A549 (cell line): ENCODE measurements at regions not wholly inside any gene's neighbourhood (a gene's known extent, or its start where the extent isn't known, plus 50 kb on each side); places are given as distances from the start of the nearest gene placed in this dataset.

ENCODE experiments used
- CEBPB ChIP-seq, 2 experiments: fragments of >200 bp in 1 of 2; sonication (Bioruptor Twin) in 1 of 2; formaldehyde crosslinking in 1 of 2; IDR thresholded peaks; 2 replicates each; pipeline ENCODE4 v1.6.1; 2012 to 2016
- CHD2 ChIP-seq: fragments of 150-350 bp; IDR thresholded peaks from 2 replicates; pipeline ENCODE4 v1.6.1; 2014; ENCODE audit warnings: low read length; ENCODE audit not compliant: partially characterized antibody
- CTCF ChIP-seq: fragments of >200 bp; sonication (Bioruptor Twin); formaldehyde crosslinking; IDR thresholded peaks from 3 replicates; pipeline ENCODE4 v1.5.1; 2016
- FOSL2 ChIP-seq, 2 experiments: fragments of 450-650 bp in 1 of 2; fragments of >200 bp in 1 of 2; sonication (Bioruptor Twin) in 1 of 2; formaldehyde crosslinking; IDR thresholded peaks; 2 replicates each; pipeline versions ENCODE4 v1.5.0 to v1.6.1; 2016 to 2020; ENCODE audit warnings: mild to moderate bottlenecking in 1 of 2, moderate library complexity in 1 of 2
- HEYL ChIP-seq: fragments of 250-450 bp; sonication (Bioruptor Pico); IDR thresholded peaks from 2 replicates; pipeline ENCODE4 v1.8.0; 2021; ENCODE audit warnings: mild to moderate bottlenecking, moderate library complexity
- NFE2L2 ChIP-seq: fragments of 150-350 bp; conservative IDR thresholded peaks from 2 replicates; pipeline ENCODE4 v1.6.1; 2014; ENCODE audit warnings: low read length
- PHF8 ChIP-seq: fragments of 200-600 bp; sonication (generic); IDR thresholded peaks from 2 replicates; pipeline ENCODE4 v1.6.1; 2016; ENCODE audit warnings: low read depth, mild to moderate bottlenecking, antibody characterized with exemption, moderate library complexity, borderline replicate concordance

GRCh38 chr6:103255132-103255531 is 1604.6 kb downstream of the HACE1 start:
- TF ChIP-seq HEYL = no peak
- TF ChIP-seq NFE2L2 = no peak
- TF ChIP-seq CEBPB (IDR thresholded peaks at IDR 0.05) = no peak
- no peak for TF ChIP-seq CTCF
- no peak for TF ChIP-seq CHD2
- TF ChIP-seq PHF8 = no peak
- TF ChIP-seq FOSL2 (IDR thresholded peaks at IDR 0.05) = no peak
- no peak for TF ChIP-seq FOSL2 (CRISPR knock-in tag; IDR thresholded peaks at IDR 0.05)
